ENCODE measurements at regions not wholly inside any gene's neighbourhood (a gene's known extent, or its start where the extent isn't known, plus 50 kb on each side); places are given as distances from the start of the nearest gene placed in this dataset.

DNA sequence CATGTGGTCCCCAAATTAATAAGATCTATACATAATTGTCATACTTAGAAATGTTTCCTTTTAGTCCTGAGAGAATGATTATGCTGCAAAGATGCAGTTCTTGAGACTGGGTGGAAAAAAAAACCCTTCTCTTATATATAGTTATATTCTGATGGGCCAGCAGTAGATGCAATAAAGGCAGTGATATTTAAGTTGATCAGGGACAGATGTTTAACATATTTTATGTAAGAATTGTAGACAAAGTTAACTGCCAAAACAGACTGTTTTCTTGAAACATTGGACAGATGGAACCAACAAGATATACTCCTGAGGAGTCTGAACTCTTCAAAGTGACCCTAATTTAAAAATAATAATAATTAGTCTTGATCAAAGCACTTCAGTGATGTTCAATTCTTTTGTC is 172.0 kb upstream of the LRIG1 start:
- in situ Hi-C loops (cut with HindIII; ENCODE audit: low sequenced_read_pairs) = no loop called here

DNA sequence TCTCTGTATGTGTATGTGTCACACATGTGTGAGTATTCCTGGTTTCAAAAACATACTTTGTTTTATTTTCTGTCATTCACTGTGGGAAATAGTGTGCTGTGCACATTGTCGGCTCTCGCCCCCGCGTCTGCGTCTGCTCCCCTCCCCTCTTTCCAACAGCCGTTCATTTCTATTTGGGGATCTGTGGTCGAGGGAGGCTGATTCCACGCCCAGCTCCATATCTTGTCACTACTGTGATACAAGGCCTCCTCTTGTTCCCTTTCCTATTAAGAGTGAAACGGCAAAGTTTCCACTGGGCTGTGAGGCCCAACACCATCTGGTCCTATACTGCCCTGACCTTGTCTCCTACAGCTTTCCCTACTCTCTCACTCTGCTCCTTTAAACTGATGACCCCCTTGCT is 172.5 kb upstream of the LRIG1 start:
- in situ Hi-C loops (cut with HindIII; ENCODE audit: low sequenced_read_pairs) = no loop called here

DNA sequence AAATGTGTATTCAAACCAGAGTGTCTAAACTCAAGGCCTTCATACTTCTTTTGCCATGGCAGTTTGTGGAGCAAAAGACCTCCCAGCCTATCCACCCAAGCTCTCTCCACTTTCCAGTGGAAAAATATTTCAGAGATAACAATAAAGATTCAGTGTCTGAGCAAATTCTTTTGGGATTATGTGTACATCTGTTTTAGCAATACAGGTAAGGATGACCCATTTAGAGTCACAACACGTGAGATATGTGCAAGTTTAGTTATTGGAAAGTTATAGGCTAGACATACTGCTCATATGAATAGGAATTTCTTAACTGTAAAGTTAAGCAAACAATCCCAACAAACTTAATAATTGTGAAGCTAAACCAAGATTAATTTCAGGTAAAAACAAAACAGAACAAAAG is 174.5 kb upstream of the LRIG1 start:
- in situ Hi-C loops (cut with HindIII; ENCODE audit: low sequenced_read_pairs) = no loop called here

GRCh38 chr3:66692042-66692765 is 191.4 kb upstream of the LRIG1 start:
- in situ Hi-C loops (cut with HindIII; ENCODE audit: low sequenced_read_pairs) = no loop called here

- in situ Hi-C loops (cut with HindIII; ENCODE audit: low sequenced_read_pairs) = no loop called here
Observed at GRCh38 chr3:66692766-66693150, 191.9 kb upstream of the LRIG1 start.

- in situ Hi-C loops (cut with HindIII; ENCODE audit: low sequenced_read_pairs) = no loop called here
Observed at GRCh38 chr3:66693461-66694031, 192.7 kb upstream of the LRIG1 start.

GRCh38 chr3:66702126-66702525 is 201.3 kb upstream of the LRIG1 start:
- in situ Hi-C loops (cut with HindIII; ENCODE audit: low sequenced_read_pairs) = no loop called here

DNA sequence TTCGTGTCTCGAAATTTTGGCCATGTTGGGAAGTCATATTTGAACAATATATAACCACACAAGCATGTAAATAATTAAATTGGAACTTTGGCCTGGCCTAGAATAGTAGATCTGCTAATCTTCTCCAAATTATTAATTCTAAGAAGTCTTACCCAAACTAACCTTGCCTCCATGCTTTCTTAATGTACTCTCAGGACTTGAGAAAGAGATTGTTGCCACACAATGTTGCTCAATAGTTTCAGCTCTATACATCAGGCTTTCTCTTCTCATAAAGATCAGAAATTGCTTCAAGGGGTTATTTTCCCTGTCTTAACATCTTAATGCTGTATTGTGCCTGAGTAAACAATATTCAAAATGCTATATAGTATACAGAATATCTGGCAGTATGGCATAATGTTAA is 202.7 kb upstream of the LRIG1 start:
- in situ Hi-C loops (cut with HindIII; ENCODE audit: low sequenced_read_pairs) = no loop called here

DNA sequence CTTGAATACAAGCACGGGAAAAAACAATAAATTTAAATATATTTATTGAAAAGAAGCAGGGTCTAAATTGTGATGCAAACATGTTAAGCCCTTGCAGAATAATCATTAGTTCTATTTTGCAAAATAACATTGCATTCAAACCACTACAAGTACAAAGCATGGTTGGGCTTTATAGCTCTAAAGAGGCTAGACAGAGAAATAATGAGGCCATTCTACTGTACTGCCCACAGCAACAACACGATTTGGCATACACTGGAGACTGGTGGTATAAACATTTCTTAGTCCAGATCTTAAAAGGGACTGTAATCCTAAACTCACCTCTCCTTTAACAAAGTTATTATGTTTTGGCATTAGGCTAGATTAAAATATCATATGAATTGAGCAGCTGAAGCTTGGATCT is 204.3 kb upstream of the LRIG1 start:
- in situ Hi-C loops (cut with HindIII; ENCODE audit: low sequenced_read_pairs) = no loop called here

GRCh38 chr3:66706890-66707289 is 206.1 kb upstream of the LRIG1 start:
- in situ Hi-C loops (cut with HindIII; ENCODE audit: low sequenced_read_pairs) = no loop called here

DNA sequence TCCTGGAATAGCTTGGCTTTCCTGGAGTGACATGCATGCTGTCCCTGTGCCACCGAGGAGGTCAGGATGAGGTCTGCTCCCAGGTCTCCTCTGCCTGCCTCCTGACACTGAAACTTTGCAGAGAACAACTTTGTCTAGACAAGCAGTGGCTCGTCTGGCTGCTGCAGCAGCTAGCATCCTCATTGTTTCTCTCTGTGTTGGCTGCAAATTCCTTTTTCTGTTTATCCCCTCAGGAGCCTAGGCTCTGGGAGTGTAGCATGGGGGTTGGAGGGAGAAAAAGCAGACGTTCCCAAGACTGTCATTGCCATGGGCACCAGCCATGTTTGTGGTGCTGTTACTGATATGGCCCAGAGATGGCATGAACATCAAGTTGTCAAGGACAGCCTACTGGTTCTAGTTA is 208.7 kb upstream of the LRIG1 start:
- in situ Hi-C loops (cut with HindIII; ENCODE audit: low sequenced_read_pairs) = no loop called here

- in situ Hi-C loops (cut with HindIII; ENCODE audit: low sequenced_read_pairs) = no loop called here
Observed at GRCh38 chr3:66712210-66712609, 211.4 kb upstream of the LRIG1 start.

DNA sequence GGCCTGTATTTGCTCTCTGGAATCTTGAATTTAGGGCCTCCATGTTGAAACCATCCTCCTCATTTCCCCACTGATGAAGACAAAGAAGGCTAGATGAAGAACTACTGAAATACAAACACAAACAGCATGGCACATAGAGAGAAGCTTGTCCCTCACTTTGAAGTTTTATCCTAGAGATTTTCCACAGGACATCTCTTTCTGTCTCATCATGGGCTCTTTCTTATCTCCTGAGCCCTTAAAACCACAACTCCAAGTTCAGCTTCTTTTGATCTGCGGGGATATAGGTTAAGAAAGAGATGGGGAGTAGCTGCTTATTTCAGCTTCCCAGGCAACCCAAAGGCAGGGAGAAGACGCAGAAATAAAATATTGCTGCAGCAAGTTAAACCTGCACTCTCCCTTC is 213.1 kb upstream of the LRIG1 start:
- in situ Hi-C loops (cut with HindIII; ENCODE audit: low sequenced_read_pairs) = no loop called here

DNA sequence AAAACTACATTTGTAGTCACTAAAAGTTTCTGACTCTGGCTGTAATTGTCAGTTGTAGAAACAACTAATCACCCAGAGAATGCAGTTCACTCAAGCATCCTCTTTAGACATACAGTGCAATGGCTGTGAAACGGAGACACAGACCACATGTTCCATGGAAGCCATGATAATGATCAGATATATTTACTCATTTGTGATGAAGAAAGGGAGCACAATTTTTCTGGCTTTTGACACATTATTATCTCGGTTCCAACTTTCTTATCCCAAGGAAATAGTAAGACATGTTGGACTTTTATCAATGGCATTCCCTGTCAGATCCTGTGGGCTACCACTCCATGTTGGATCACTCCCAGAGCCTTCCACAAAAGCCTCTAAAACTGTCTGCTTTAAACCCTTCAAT is 215.0 kb upstream of the LRIG1 start:
- in situ Hi-C loops (cut with HindIII; ENCODE audit: low sequenced_read_pairs) = no loop called here

DNA sequence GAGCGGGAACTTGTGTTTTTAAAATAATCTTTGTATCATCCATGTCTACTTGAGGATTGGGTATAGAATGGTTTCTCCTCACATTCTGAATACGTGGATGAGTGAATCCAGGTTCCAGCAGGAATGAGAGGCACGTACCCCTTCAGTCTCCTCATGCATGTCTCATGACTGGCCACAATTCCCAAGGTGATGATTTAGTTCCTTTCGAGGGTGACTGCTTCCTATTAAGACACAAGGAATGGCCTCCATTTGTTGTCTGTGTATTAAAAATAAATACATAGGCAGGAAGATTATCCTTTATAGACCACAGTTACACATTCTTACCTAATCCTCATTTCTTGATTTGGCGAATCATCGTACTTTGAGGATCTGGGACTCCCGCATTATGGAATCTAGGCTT is 217.0 kb upstream of the LRIG1 start:
- in situ Hi-C loops (cut with HindIII; ENCODE audit: low sequenced_read_pairs) = no loop called here

GRCh38 chr3:66719796-66720356 is 219.1 kb upstream of the LRIG1 start:
- in situ Hi-C loops (cut with HindIII; ENCODE audit: low sequenced_read_pairs) = no loop called here

DNA sequence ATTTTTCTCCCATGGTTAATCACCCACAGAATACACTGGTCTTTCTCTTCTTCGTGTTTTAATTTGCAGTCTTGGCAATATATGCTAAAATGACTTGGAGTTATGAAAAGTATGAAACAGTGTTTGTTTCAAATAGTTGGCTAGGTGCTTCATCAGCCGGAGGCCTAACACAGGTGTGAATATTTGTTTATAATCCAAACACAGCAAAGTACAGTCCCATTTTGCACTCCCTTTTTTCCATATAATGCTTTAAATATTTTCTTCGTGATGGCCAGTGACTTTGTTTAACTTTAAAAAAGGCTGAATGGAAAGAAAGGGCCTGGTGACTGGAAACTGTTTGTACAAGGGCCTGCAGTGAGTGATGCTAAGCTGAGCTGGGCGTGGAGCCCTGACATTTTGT is 219.7 kb upstream of the LRIG1 start:
- in situ Hi-C loops (cut with HindIII; ENCODE audit: low sequenced_read_pairs) = no loop called here

- in situ Hi-C loops (cut with HindIII; ENCODE audit: low sequenced_read_pairs) = no loop called here
Observed at GRCh38 chr3:66722675-66723074, 221.9 kb upstream of the LRIG1 start.

GRCh38 chr3:66723231-66723630 is 222.4 kb upstream of the LRIG1 start:
- in situ Hi-C loops (cut with HindIII; ENCODE audit: low sequenced_read_pairs) = no loop called here

DNA sequence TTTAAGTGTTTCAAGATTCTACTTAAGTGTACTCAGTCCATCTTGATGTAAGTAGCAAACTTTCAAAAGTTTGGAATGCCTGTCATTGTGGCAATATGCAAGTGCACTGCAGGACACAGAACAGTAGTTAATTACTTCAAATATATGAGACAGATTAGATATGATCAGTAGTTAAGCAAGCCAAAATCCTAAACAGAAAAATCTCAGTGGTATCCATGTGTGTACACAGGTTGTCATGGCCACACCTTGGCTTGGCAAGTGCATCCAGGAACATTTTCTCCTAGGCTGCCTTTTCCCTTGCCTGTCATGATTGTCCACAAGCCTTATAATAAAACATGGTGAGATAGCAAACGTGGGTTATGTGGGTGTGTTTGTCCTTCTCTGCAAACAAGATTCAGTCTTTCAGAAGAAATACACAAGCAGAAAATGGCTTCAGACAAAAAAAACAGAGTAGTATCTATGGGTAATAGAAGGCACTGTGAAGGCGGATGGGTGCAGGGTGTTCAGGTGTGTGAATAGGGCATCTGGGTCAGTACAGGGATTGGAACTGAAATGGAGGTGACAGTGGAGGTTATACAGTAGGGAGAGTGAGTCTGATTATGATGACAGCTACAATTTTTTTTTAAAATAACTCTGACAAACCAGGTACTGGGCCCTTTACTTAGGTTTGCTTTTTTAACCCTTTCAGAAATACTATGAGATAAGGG is 229.0 kb upstream of the LRIG1 start:
- in situ Hi-C loops (cut with HindIII; ENCODE audit: low sequenced_read_pairs) = no loop called here

- in situ Hi-C loops (cut with HindIII; ENCODE audit: low sequenced_read_pairs) = no loop called here
Observed at GRCh38 chr3:66738625-66739365, 238.0 kb upstream of the LRIG1 start.

All from DLD1 (cell line).